A549 (cell line): ENCODE measurements at regions not wholly inside any gene's neighbourhood (a gene's known extent, or its start where the extent isn't known, plus 50 kb on each side); places are given as distances from the start of the nearest gene placed in this dataset.

ENCODE experiments used
- ATAC-seq, 2 experiments: fragments of 200-7000 bp in 1 of 2; fragments of >200 bp in 1 of 2; cut with Nextera tagmentation in 1 of 2; cut with Tn5 transposase in 1 of 2; 3 replicates each; pipeline versions ENCODE4 v1.8.0 to v1.9.1; 2018 to 2020; ENCODE audit warnings: mild to moderate bottlenecking in 1 of 2, moderate library complexity in 1 of 2
- CTCF ChIA-PET: fragments of 300-600 bp; sonication (Branson Sonifier 250); formaldehyde crosslinking; extraction: SDS; loops from one replicate; lab custom pipeline; 2021; ENCODE audit warnings: antibody characterized with exemption, inconsistent platforms; lab: Yijun Ruan, JAX
- POLR2A ChIA-PET: fragments of 350-600 bp; formaldehyde crosslinking; extraction: SDS; loops from one replicate; lab custom pipeline; 2021; ENCODE audit warnings: antibody characterized with exemption, inconsistent platforms; lab: Yijun Ruan, JAX
- DNase-seq, 2 experiments: peaks; one replicate each; pipeline versions ENCODE4 v3.0.0 to v3.0.0-alpha.2; 2011 to 2016; ENCODE audit warnings: low read depth in 1 of 2, low spot score in 1 of 2
- FAIRE-seq: peaks from 2 replicates; lab custom pipeline; 2011; peaks lifted over from hg19 to GRCh38; lab: Jason Lieb, UNC
- H3K27ac ChIP-seq, 2 experiments: fragments of >200 bp; sonication (Bioruptor Twin); formaldehyde crosslinking; 3 replicates each; pipeline ENCODE4 v1.5.1; 2016 to 2017
- H3K4me1 ChIP-seq: fragments of >200 bp; sonication (Bioruptor Twin); formaldehyde crosslinking; 3 replicates; pipeline ENCODE4 v1.6.1; 2016
- H3K4me2 ChIP-seq: fragments of >200 bp; sonication (Bioruptor Twin); formaldehyde crosslinking; 3 replicates; pipeline ENCODE4 v1.6.1; 2016
- H3K4me3 ChIP-seq: fragments of >200 bp; sonication (Bioruptor Twin); formaldehyde crosslinking; 3 replicates; pipeline ENCODE4 v1.5.1; 2016
- H3K9me3 ChIP-seq: fragments of >200 bp; sonication (Bioruptor Twin); formaldehyde crosslinking; 3 replicates; pipeline ENCODE4 v1.6.1; 2016
- BCL3 ChIP-seq: fragments of >200 bp; sonication (Bioruptor Twin); formaldehyde crosslinking; IDR thresholded peaks from 3 replicates; pipeline ENCODE4 v1.6.1; 2016
- CEBPB ChIP-seq, 2 experiments: fragments of >200 bp in 1 of 2; sonication (Bioruptor Twin) in 1 of 2; formaldehyde crosslinking in 1 of 2; IDR thresholded peaks; 2 replicates each; pipeline ENCODE4 v1.6.1; 2012 to 2016
- CHD2 ChIP-seq: fragments of 150-350 bp; IDR thresholded peaks from 2 replicates; pipeline ENCODE4 v1.6.1; 2014; ENCODE audit warnings: low read length; ENCODE audit not compliant: partially characterized antibody
- CTCF ChIP-seq: fragments of >200 bp; sonication (Bioruptor Twin); formaldehyde crosslinking; IDR thresholded peaks from 3 replicates; pipeline ENCODE4 v1.5.1; 2016
- EHMT2 ChIP-seq: fragments of 200-600 bp; sonication (generic); IDR thresholded peaks from 2 replicates; pipeline ENCODE4 v1.6.1; 2016; ENCODE audit warnings: antibody characterized with exemption, low read depth, mild to moderate bottlenecking, moderate library complexity
- FOSB ChIP-seq: fragments of 250-450 bp; sonication (Bioruptor Pico); IDR thresholded peaks from 2 replicates; pipeline ENCODE4 v1.5.0; 2020; ENCODE audit warnings: mild to moderate bottlenecking, moderate library complexity
- FOXS1 ChIP-seq: fragments of 250-450 bp; sonication (Bioruptor Pico); IDR thresholded peaks from 2 replicates; pipeline ENCODE4 v1.5.0; 2020; ENCODE audit warnings: mild to moderate bottlenecking, moderate library complexity
- HDAC2 ChIP-seq: fragments of 200-600 bp; sonication (generic); IDR thresholded peaks from 2 replicates; pipeline ENCODE4 v1.6.1; 2016
- HES2 ChIP-seq: fragments of >200 bp; sonication (Bioruptor Twin); formaldehyde crosslinking; IDR thresholded peaks from 2 replicates; pipeline ENCODE4 v1.6.1; 2016
- HOXB13 ChIP-seq: fragments of 250-450 bp; sonication (Bioruptor Pico); IDR thresholded peaks from 2 replicates; pipeline ENCODE4 v1.5.0; 2020; ENCODE audit warnings: low read depth, mild to moderate bottlenecking, moderate library complexity
- JUN ChIP-seq, 2 experiments: fragments of >200 bp; sonication (Bioruptor Twin); formaldehyde crosslinking; IDR thresholded peaks; 2 replicates in 1 of 2; 3 replicates in 1 of 2; pipeline ENCODE4 v1.6.1; 2016 to 2017
- KDM1A ChIP-seq: fragments of 200-600 bp; sonication (generic); IDR thresholded peaks from 2 replicates; pipeline ENCODE4 v1.6.1; 2016; ENCODE audit warnings: low read depth, mild to moderate bottlenecking
- MAFK ChIP-seq: fragments of 450-650 bp; IDR thresholded peaks from 2 replicates; pipeline ENCODE4 v1.6.1; 2014; ENCODE audit not compliant: partially characterized antibody
- NPAS2 ChIP-seq: fragments of 250-450 bp; sonication (Bioruptor Pico); IDR thresholded peaks from 2 replicates; pipeline ENCODE4 v1.8.0; 2022; ENCODE audit warnings: mild to moderate bottlenecking, moderate library complexity, borderline replicate concordance
- PBX3 ChIP-seq: IDR thresholded peaks from 2 replicates; pipeline ENCODE4 v1.6.1; 2012
- REST ChIP-seq: fragments of 200-600 bp; sonication (generic); IDR thresholded peaks from 2 replicates; pipeline ENCODE4 v1.6.1; 2016; ENCODE audit warnings: antibody characterized with exemption, mild to moderate bottlenecking, moderate library complexity
- ZFP36 ChIP-seq: fragments of 450-650 bp; IDR thresholded peaks from 2 replicates; pipeline ENCODE4 v1.6.1; 2014; ENCODE audit warnings: borderline replicate concordance; ENCODE audit not compliant: partially characterized antibody

GRCh38 chr4:43837171-43837570, 611.4 kb downstream of the KCTD8 start:
- Histone ChIP-seq H3K27ac (no peak overlapping the region), H3K4me2 (no peak overlapping the region), H3K9me3 (no peaks in the 10 kb centered on the region), H3K4me3 (no peak overlapping the region), H3K4me1 (no peaks in the 10 kb centered on the region)
- DNase-seq = no peak
- FAIRE-seq = no peak
- CTCF ChIA-PET = no interaction called here
- POLR2A ChIA-PET = no interaction called here
- ATAC-seq = no peak
- TF ChIP-seq JUN (IDR thresholded peaks at IDR 0.05) (no peak), REST (no peak)

- ChIA-PET CTCF (no interaction called here), POLR2A (no interaction called here)
- Histone ChIP-seq H3K4me1 (no peaks in the 10 kb centered on the region), H3K27ac (no peak overlapping the region), H3K4me2 (no peak overlapping the region), H3K9me3 (no peaks in the 10 kb centered on the region), H3K4me3 (no peak overlapping the region)
- TF ChIP-seq HDAC2 = no peak
- no peak for TF ChIP-seq MAFK
- no peak for TF ChIP-seq CHD2
- TF ChIP-seq HOXB13 = no peak
- no peak for TF ChIP-seq BCL3
- no peak for TF ChIP-seq KDM1A
- no peak for TF ChIP-seq CTCF
- TF ChIP-seq NPAS2 (CRISPR knock-in tag) = no peak
- no peak for TF ChIP-seq FOXS1 (CRISPR knock-in tag)
- no peak for TF ChIP-seq FOSB (CRISPR knock-in tag)
- no peak for TF ChIP-seq CEBPB (IDR thresholded peaks at IDR 0.05)
- no peak for TF ChIP-seq JUN (IDR thresholded peaks at IDR 0.05)
- TF ChIP-seq PBX3 = no peak
- no peak for TF ChIP-seq EHMT2
- no peak for TF ChIP-seq HES2
- TF ChIP-seq REST = no peak
- no peak for TF ChIP-seq ZFP36
- no peak for ATAC-seq
- no peak for DNase-seq
- no peak for FAIRE-seq
Measured at GRCh38 chr4:43837604-43838003, 611.0 kb downstream of the KCTD8 start.
